ENCODE measurements at regions not wholly inside any gene's neighbourhood (a gene's known extent, or its start where the extent isn't known, plus 50 kb on each side); places are given as distances from the start of the nearest gene placed in this dataset.

- no peak overlapping the region for H3K4me3 ChIP-seq (replicated peaks in 1 of 3; ENCODE audit: insufficient read depth in 1 of 3, low read depth in 1 of 3, low read length in 3 of 3)
- no peaks in the 10 kb centered on the region for H3K4me1 ChIP-seq (ENCODE audit: control insufficient read depth, extremely low read depth, insufficient read depth, low read length)
- CTCF ChIA-PET = interaction anchor here (1.0 kb wide), 1 partner anchor 9 kb away, joined by 3 read pairs; no protein-coding TSS in a partner anchor
- intact Hi-C loops (cut with micrococcal nuclease) (no loop called here), dilution Hi-C loops (cut with MboI; ENCODE audit: extremely low pct_ligation_motif_present, low sequenced_read_pairs) (no loop called here)
- H3K9me3 ChIP-seq (replicated peaks; ENCODE audit: control insufficient read depth, insufficient read depth, low read length) = no peaks in the 10 kb centered on the region
- H3K9ac ChIP-seq (replicated peaks; ENCODE audit: extremely low read depth, insufficient read depth, low read length) = no peak overlapping the region
- no peaks in the 10 kb centered on the region for H3K9me1 ChIP-seq (replicated peaks; ENCODE audit: control insufficient read depth, extremely low read depth, insufficient read depth, low read length)
- BruUV-seq (replicated peaks) = no TSS peak
- H3K27me3 ChIP-seq (ENCODE audit: control insufficient read depth in 2 of 2, insufficient read depth in 2 of 2, low read length in 2 of 2) = no peaks in the 10 kb centered on the region
- FAIRE-seq = no peak
- no peak overlapping the region for H2AFZ ChIP-seq (ENCODE audit: low read depth, low read length)
- H4K20me1 ChIP-seq (replicated peaks; ENCODE audit: control insufficient read depth, extremely low read depth, insufficient read depth, low read length) = no peaks in the 10 kb centered on the region
- H3K27ac ChIP-seq (ENCODE audit: insufficient read depth, low read depth, low read length) = no peak overlapping the region
- H3K79me2 ChIP-seq (ENCODE audit: control insufficient read depth, insufficient read depth, low read length) = no peaks in the 10 kb centered on the region
- POLR2A ChIA-PET = no interaction called here
- H3K36me3 ChIP-seq (ENCODE audit: control insufficient read depth in 2 of 2, extremely low read depth in 1 of 2, insufficient read depth in 2 of 2, low read length in 2 of 2) = no peaks in the 10 kb centered on the region
- no peak overlapping the region for H3K4me2 ChIP-seq (ENCODE audit: insufficient read depth, low read length)
- no peak for DNase-seq (ENCODE audit: low read depth, low spot score)
- no peak for TF ChIP-seq MYC (IDR thresholded peaks at IDR 0.05; ENCODE audit: low read depth, low read length)
- TF ChIP-seq FOS (IDR thresholded peaks at IDR 0.05; ENCODE audit: borderline replicate concordance, insufficient read depth, low read length) = no peak
- TF ChIP-seq POLR2AphosphoS5 (IDR thresholded peaks at IDR 0.05; ENCODE audit: insufficient read depth, low read depth, low read length) = no peak
- TF ChIP-seq, protein P1, sequence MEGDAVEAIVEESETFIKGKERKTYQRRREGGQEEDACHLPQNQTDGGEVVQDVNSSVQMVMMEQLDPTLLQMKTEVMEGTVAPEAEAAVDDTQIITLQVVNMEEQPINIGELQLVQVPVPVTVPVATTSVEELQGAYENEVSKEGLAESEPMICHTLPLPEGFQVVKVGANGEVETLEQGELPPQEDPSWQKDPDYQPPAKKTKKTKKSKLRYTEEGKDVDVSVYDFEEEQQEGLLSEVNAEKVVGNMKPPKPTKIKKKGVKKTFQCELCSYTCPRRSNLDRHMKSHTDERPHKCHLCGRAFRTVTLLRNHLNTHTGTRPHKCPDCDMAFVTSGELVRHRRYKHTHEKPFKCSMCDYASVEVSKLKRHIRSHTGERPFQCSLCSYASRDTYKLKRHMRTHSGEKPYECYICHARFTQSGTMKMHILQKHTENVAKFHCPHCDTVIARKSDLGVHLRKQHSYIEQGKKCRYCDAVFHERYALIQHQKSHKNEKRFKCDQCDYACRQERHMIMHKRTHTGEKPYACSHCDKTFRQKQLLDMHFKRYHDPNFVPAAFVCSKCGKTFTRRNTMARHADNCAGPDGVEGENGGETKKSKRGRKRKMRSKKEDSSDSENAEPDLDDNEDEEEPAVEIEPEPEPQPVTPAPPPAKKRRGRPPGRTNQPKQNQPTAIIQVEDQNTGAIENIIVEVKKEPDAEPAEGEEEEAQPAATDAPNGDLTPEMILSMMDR (IDR thresholded peaks at IDR 0.05; ENCODE audit: extremely low read depth in 1 of 2, insufficient read depth in 1 of 2, low read depth in 1 of 2, low read length in 2 of 2) = no peak
- TF ChIP-seq JUN (IDR thresholded peaks at IDR 0.05; ENCODE audit: borderline replicate concordance, insufficient read depth, insufficient read length, low read depth) = no peak
- TF ChIP-seq GATA2 (IDR thresholded peaks at IDR 0.05; ENCODE audit: insufficient read depth, insufficient read length, low read depth, low read length) = no peak
- no peak for TF ChIP-seq EZH2 (IDR thresholded peaks at IDR 0.05; ENCODE audit: borderline replicate concordance, low read depth, low read length, severe bottlenecking)
- TF ChIP-seq MAX (IDR thresholded peaks at IDR 0.05; ENCODE audit: insufficient read depth, insufficient read length) = no peak
- TF ChIP-seq POLR2A (IDR thresholded peaks at IDR 0.05; ENCODE audit: low read depth, low read length) = no peak
These were observed 303.2 kb upstream of the FAM78B start for GRCh38 chr1:166470014-166470413.

Measured in endothelial cell of umbilical vein (primary cell).